ENCODE measurements at regions not wholly inside any gene's neighbourhood (a gene's known extent, or its start where the extent isn't known, plus 50 kb on each side); places are given as distances from the start of the nearest gene placed in this dataset.

- TF ChIP-seq POLR2AphosphoS5 (IDR thresholded peaks at IDR 0.05; ENCODE audit: low read depth, low read length) (no peak), YY1 (IDR thresholded peaks at IDR 0.05; ENCODE audit: extremely low read depth, insufficient replicate concordance, low read depth, low read length) (no peak), JUND (IDR thresholded peaks at IDR 0.05) (no peak), CBX3 (IDR thresholded peaks at IDR 0.05; ENCODE audit: low read depth) (no peak), POLR2A (IDR thresholded peaks at IDR 0.05; ENCODE audit: borderline replicate concordance, extremely low read depth, insufficient read depth, insufficient read length) (no peak), EZH2phosphoT487 (IDR thresholded peaks at IDR 0.05; ENCODE audit: borderline replicate concordance) (no peak), ZNF274 (IDR thresholded peaks at IDR 0.05; ENCODE audit: low read depth, low read length) (no peak), ZFX (IDR thresholded peaks at IDR 0.05) (no peak), ZBTB33 (IDR thresholded peaks at IDR 0.05; ENCODE audit: extremely low read depth, insufficient replicate concordance, low read length) (no peak), SP1 (IDR thresholded peaks at IDR 0.05; ENCODE audit: low read depth) (no peak), SIN3A (IDR thresholded peaks at IDR 0.05; ENCODE audit: low read depth) (no peak), FOSL1 (IDR thresholded peaks at IDR 0.05; ENCODE audit: low read depth) (no peak), MAX (IDR thresholded peaks at IDR 0.05) (no peak), CTCF (IDR thresholded peaks at IDR 0.05 in 2 of 3, conservative IDR thresholded peaks at IDR 0.05 in 1 of 3; ENCODE audit: borderline replicate concordance in 1 of 3, insufficient read depth in 1 of 3, low read depth in 2 of 3, low read length in 2 of 3) (no peak), RAD21 (IDR thresholded peaks at IDR 0.05; ENCODE audit: low read depth) (no peak), EGR1 (IDR thresholded peaks at IDR 0.05; ENCODE audit: low read depth) (no peak)
- ChIA-PET CTCF (no interaction called here), POLR2A (no interaction called here), RAD21 (ENCODE audit: low non-redundant PET in 1 of 2, low total read pairs in 2 of 2, uncharacterized antibody in 2 of 2, unreplicated experiment in 2 of 2) (no interaction called here)
- ATAC-seq, result no peak
- no peak overlapping the region for H3K9ac ChIP-seq (ENCODE audit: low read length)
- no peaks in the 10 kb centered on the region for H3K9me2 ChIP-seq (ENCODE audit: insufficient read depth)
- no peak overlapping the region for H3K4me2 ChIP-seq (ENCODE audit: low read length)
- H3K36me3 ChIP-seq (ENCODE audit: control insufficient read depth in 1 of 2, insufficient read depth in 2 of 2, low read length in 2 of 2), result no peaks in the 10 kb centered on the region
- intact Hi-C loops (cut with micrococcal nuclease), result no loop called here
- H3K79me2 ChIP-seq (ENCODE audit: insufficient read depth, low read length), result no peaks in the 10 kb centered on the region
- H3K27ac ChIP-seq (ENCODE audit: low read depth, low read length), result no peak overlapping the region
- BruUV-seq (replicated peaks), result no TSS peak
- H3K4me3 ChIP-seq (replicated peaks in 1 of 2; ENCODE audit: low read depth in 1 of 2, low read length in 2 of 2), result no peak overlapping the region
- H3K4me1 ChIP-seq (ENCODE audit: control insufficient read depth in 1 of 2, insufficient read depth in 2 of 2, low read length in 2 of 2), result no peaks in the 10 kb centered on the region
- H3K27me3 ChIP-seq (ENCODE audit: insufficient read depth, low read length), result no peaks in the 10 kb centered on the region
- DNase-seq (ENCODE audit: low read depth, low spot score), result no peak
- no peak overlapping the region for H2AFZ ChIP-seq (ENCODE audit: low read depth, low read length, poor library complexity, severe bottlenecking)
- H3K9me3 ChIP-seq (ENCODE audit: control insufficient read depth in 1 of 2, insufficient read depth in 1 of 2, low read depth in 1 of 2, low read length in 2 of 2), result peaks cover 8 to 61% of the 10 kb centered on the region in 2 experiments; a peak in 3 of 4 replicates
- no peaks in the 10 kb centered on the region for H4K20me1 ChIP-seq (ENCODE audit: insufficient read depth)
Observed at GRCh38 chr14:25896777-25897176, 701.1 kb downstream of the NOVA1 start.

Measured in HCT116 (cell line).